NK-92 treated with Interleukin-12 subunit alpha and Interleukin-12 subunit beta, amount 100 ng/mL, for 24 hours (cell line): ENCODE measurements at regions not wholly inside any gene's neighbourhood (a gene's known extent, or its start where the extent isn't known, plus 50 kb on each side); places are given as distances from the start of the nearest gene placed in this dataset.

Source experiments
- DNase-seq: peaks from one replicate; lab custom pipeline; 2025; lab: John Stamatoyannopoulos, UW

GRCh38 chr10:107814865-107815487 is 650.5 kb upstream of the SORCS1 start:
- no peak for DNase-seq

GRCh38 chr10:107813451-107814162 is 649.1 kb upstream of the SORCS1 start:
- no peak for DNase-seq

GRCh38 chr10:107809889-107810288 is 645.4 kb upstream of the SORCS1 start:
- no peak for DNase-seq

- no peak for DNase-seq
These were observed 643.3 kb upstream of the SORCS1 start for GRCh38 chr10:107807836-107808235.

GRCh38 chr10:107806026-107806425 is 641.5 kb upstream of the SORCS1 start:
- no peak for DNase-seq

GRCh38 chr10:107803546-107803945 is 639.0 kb upstream of the SORCS1 start:
- DNase-seq, result no peak

GRCh38 chr10:107800061-107800460 is 635.6 kb upstream of the SORCS1 start:
- DNase-seq, result no peak

- no peak for DNase-seq
These were observed 625.8 kb upstream of the SORCS1 start for GRCh38 chr10:107790271-107790670.

GRCh38 chr10:107771066-107771465 is 606.6 kb upstream of the SORCS1 start:
- DNase-seq, result no peak

GRCh38 chr10:107767185-107767584 is 602.7 kb upstream of the SORCS1 start:
- no peak for DNase-seq

- DNase-seq, result no peak
These were observed 590.3 kb upstream of the SORCS1 start for GRCh38 chr10:107754814-107755213.

- no peak for DNase-seq
These were observed 584.7 kb upstream of the SORCS1 start for GRCh38 chr10:107749235-107749634.

GRCh38 chr10:107747851-107748250 is 583.3 kb upstream of the SORCS1 start:
- no peak for DNase-seq

GRCh38 chr10:107741971-107742370 is 577.5 kb upstream of the SORCS1 start:
- DNase-seq, result no peak

- no peak for DNase-seq
These were observed 576.6 kb upstream of the SORCS1 start for GRCh38 chr10:107740962-107741690.

GRCh38 chr10:107739951-107740350 is 575.4 kb upstream of the SORCS1 start:
- DNase-seq, result no peak

- DNase-seq, result no peak
These were observed 569.0 kb upstream of the SORCS1 start for GRCh38 chr10:107733328-107734130.

GRCh38 chr10:107732045-107732444 is 567.5 kb upstream of the SORCS1 start:
- DNase-seq, result no peak

GRCh38 chr10:107728807-107729206 is 564.3 kb upstream of the SORCS1 start:
- no peak for DNase-seq

GRCh38 chr10:107727767-107728317 is 563.3 kb upstream of the SORCS1 start:
- DNase-seq, result no peak

GRCh38 chr10:107718864-107719263 is 554.4 kb upstream of the SORCS1 start:
- DNase-seq, result no peak

- no peak for DNase-seq
These were observed 552.5 kb upstream of the SORCS1 start for GRCh38 chr10:107717046-107717445.
